HuH-7.5 (cell line): ENCODE measurements at regions not wholly inside any gene's neighbourhood (a gene's known extent, or its start where the extent isn't known, plus 50 kb on each side); places are given as distances from the start of the nearest gene placed in this dataset.
"Not testable (repeated sequence)": the region's sequence is repeated elsewhere in the genome, so short reads cannot be mapped to it uniquely, and the experiment has no call there.

Experiments
- DNase-seq: peaks from one replicate; pipeline ENCODE4 v3.0.0; 2011; ENCODE audit warnings: low spot score

- no peak for DNase-seq
These were observed 115.2 kb upstream of the BEND6 start for GRCh38 chr6:56839533-56840183.

- DNase-seq: no peak
These were observed 115.9 kb upstream of the BEND6 start for GRCh38 chr6:56838965-56839364.

- DNase-seq: no peak
These were observed 116.8 kb upstream of the BEND6 start for GRCh38 chr6:56838016-56838555.

- no peak for DNase-seq
These were observed 117.5 kb upstream of the BEND6 start for GRCh38 chr6:56837322-56837894.

- DNase-seq: no peak
These were observed 119.3 kb upstream of the BEND6 start for GRCh38 chr6:56835612-56836011.

GRCh38 chr6:56833873-56834272 is 121.0 kb upstream of the BEND6 start:
- no peak for DNase-seq

GRCh38 chr6:56833127-56833791 is 121.6 kb upstream of the BEND6 start:
- no peak for DNase-seq

- no peak for DNase-seq
These were observed 122.7 kb upstream of the BEND6 start for GRCh38 chr6:56832225-56832624.

GRCh38 chr6:56831334-56831733 is 123.6 kb upstream of the BEND6 start:
- DNase-seq: no peak

- no peak for DNase-seq
These were observed 126.8 kb upstream of the BEND6 start for GRCh38 chr6:56827908-56828649.

GRCh38 chr6:56824431-56824830 is 130.5 kb upstream of the BEND6 start:
- DNase-seq: not testable (repeated sequence)

- DNase-seq: peak; percentile 38
These were observed 133.9 kb upstream of the BEND6 start for GRCh38 chr6:56821005-56821432.

- DNase-seq: no peak
These were observed 134.8 kb upstream of the BEND6 start for GRCh38 chr6:56820060-56820459.

- DNase-seq: no peak
These were observed 135.3 kb upstream of the BEND6 start for GRCh38 chr6:56819604-56820003.

- DNase-seq: no peak
These were observed 138.5 kb upstream of the BEND6 start for GRCh38 chr6:56816370-56816769.

GRCh38 chr6:56815436-56815835 is 139.5 kb upstream of the BEND6 start:
- no peak for DNase-seq

- no peak for DNase-seq
These were observed 140.1 kb upstream of the BEND6 start for GRCh38 chr6:56814802-56815201.

GRCh38 chr6:56814308-56814707 is 140.6 kb upstream of the BEND6 start:
- no peak for DNase-seq

GRCh38 chr6:56812851-56813250 is 142.1 kb upstream of the BEND6 start:
- DNase-seq: not testable (repeated sequence)

- no peak for DNase-seq
These were observed 146.0 kb upstream of the BEND6 start for GRCh38 chr6:56808871-56809359.

- DNase-seq: no peak
These were observed 146.9 kb upstream of the BEND6 start for GRCh38 chr6:56807989-56808337.

GRCh38 chr6:56807326-56807988 is 147.4 kb upstream of the BEND6 start:
- DNase-seq: no peak
